HFFc6 (cell line): ENCODE measurements at regions not wholly inside any gene's neighbourhood (a gene's known extent, or its start where the extent isn't known, plus 50 kb on each side); places are given as distances from the start of the nearest gene placed in this dataset.

Experiments
- DNase-seq: peaks from one replicate; pipeline ENCODE4 v3.0.0-alpha.2; 2018
- H3K27ac Mint-ChIP-seq: 2 replicates; pipeline ENCODE4 v1.8.0; 2020; ENCODE audit warnings: mild to moderate bottlenecking, mixed read lengths
- H3K27me3 Mint-ChIP-seq: 2 replicates; pipeline ENCODE4 v1.8.0; 2021; ENCODE audit warnings: mild to moderate bottlenecking, moderate library complexity, mixed read lengths; ENCODE audit not compliant: insufficient read depth
- H3K36me3 Mint-ChIP-seq: 2 replicates; pipeline ENCODE4 v1.8.0; 2021; ENCODE audit warnings: low read depth, mixed read lengths
- H3K4me1 Mint-ChIP-seq: 2 replicates; pipeline ENCODE4 v1.8.0; 2020; ENCODE audit warnings: low read depth, mixed read lengths
- H3K4me3 Mint-ChIP-seq: 2 replicates; pipeline ENCODE4 v1.8.0; 2020; ENCODE audit warnings: mild to moderate bottlenecking, moderate library complexity, mixed read lengths
- H3K9me3 Mint-ChIP-seq: 2 replicates; pipeline ENCODE4 v1.8.0; 2020; ENCODE audit warnings: mild to moderate bottlenecking, mixed read lengths
- CTCF ChIP-seq: fragments of 200-600 bp; sonication (generic); IDR thresholded peaks from 2 replicates; pipeline ENCODE4 v1.5.0; 2021; ENCODE audit warnings: antibody characterized with exemption, mild to moderate bottlenecking

GRCh38 chr18:56052202-56052601 is 464.2 kb upstream of the TCF4 start:
- TF ChIP-seq CTCF, result no peak
- no peak for DNase-seq
- Mint-ChIP-seq H3K4me3 (no peak overlapping the region), H3K9me3 (peaks cover 18% of the 10 kb centered on the region), H3K36me3 (peaks cover 19% of the 10 kb centered on the region), H3K27me3 (no peaks in the 10 kb centered on the region; the same call in 1 of the 2 replicates), H3K27ac (no peak overlapping the region), H3K4me1 (no peaks in the 10 kb centered on the region)

- no peaks in the 10 kb centered on the region for H3K27me3 Mint-ChIP-seq
Measured at GRCh38 chr18:56044239-56044638, 456.2 kb upstream of the TCF4 start.

GRCh38 chr18:56043641-56044061 is 455.7 kb upstream of the TCF4 start:
- peaks cover 24% of the 10 kb centered on the region for H3K9me3 Mint-ChIP-seq
- no peak overlapping the region for H3K4me3 Mint-ChIP-seq
- no peaks in the 10 kb centered on the region for H3K4me1 Mint-ChIP-seq
- H3K36me3 Mint-ChIP-seq, result peaks cover 21% of the 10 kb centered on the region
- H3K27ac Mint-ChIP-seq, result no peak overlapping the region
- no peak for TF ChIP-seq CTCF
- H3K27me3 Mint-ChIP-seq, result no peaks in the 10 kb centered on the region
- DNase-seq, result no peak

More at GRCh38 chr18:56044239-56044638, 456.2 kb upstream of the TCF4 start:
- no peak overlapping the region for H3K27ac Mint-ChIP-seq
- no peak for DNase-seq
- H3K9me3 Mint-ChIP-seq, result peaks cover 28% of the 10 kb centered on the region
- no peak overlapping the region for H3K4me3 Mint-ChIP-seq
- H3K36me3 Mint-ChIP-seq, result peaks cover 25% of the 10 kb centered on the region
- H3K4me1 Mint-ChIP-seq, result no peaks in the 10 kb centered on the region
- no peak for TF ChIP-seq CTCF

GRCh38 chr18:56042915-56043536 is 455.0 kb upstream of the TCF4 start:
- H3K27ac Mint-ChIP-seq, result no peak overlapping the region

GRCh38 chr18:56038171-56039030 is 450.4 kb upstream of the TCF4 start:
- Mint-ChIP-seq H3K9me3 (no peaks in the 10 kb centered on the region; the same call in 1 of the 2 replicates), H3K27ac (no peak overlapping the region), H3K27me3 (no peaks in the 10 kb centered on the region), H3K4me3 (no peak overlapping the region), H3K4me1 (no peaks in the 10 kb centered on the region), H3K36me3 (peaks cover 7% of the 10 kb centered on the region)
- no peak for DNase-seq
- no peak for TF ChIP-seq CTCF

More at GRCh38 chr18:56042915-56043536, 455.0 kb upstream of the TCF4 start:
- no peak for TF ChIP-seq CTCF
- Mint-ChIP-seq H3K36me3 (peaks cover 14% of the 10 kb centered on the region), H3K27me3 (no peaks in the 10 kb centered on the region), H3K9me3 (peaks cover 17% of the 10 kb centered on the region), H3K4me3 (no peak overlapping the region), H3K4me1 (no peaks in the 10 kb centered on the region)
- DNase-seq, result no peak
